Endodermal cell (in vitro differentiated cells): ENCODE measurements at regions not wholly inside any gene's neighbourhood (a gene's known extent, or its start where the extent isn't known, plus 50 kb on each side); places are given as distances from the start of the nearest gene placed in this dataset.
A peak's percentile ranks its signal among the peaks of the same experiment; 100 is the strongest.

ENCODE experiments used
- DNase-seq: peaks from one replicate; pipeline ENCODE4 v3.0.0-alpha.2; 2017
- H3K27ac ChIP-seq: 2 replicates; pipeline ENCODE4 v1.5.1; 2013; ENCODE audit warnings: mild to moderate bottlenecking, low read depth, low read length, moderate library complexity
- H3K27me3 ChIP-seq: 2 replicates; pipeline ENCODE4 v1.6.1; 2013; ENCODE audit warnings: mild to moderate bottlenecking, low read length, moderate library complexity; ENCODE audit not compliant: insufficient read depth, control insufficient read depth, poor library complexity, severe bottlenecking
- H3K36me3 ChIP-seq: 2 replicates; pipeline ENCODE4 v1.7.0; 2013; ENCODE audit warnings: mild to moderate bottlenecking, low read length, moderate library complexity; ENCODE audit not compliant: control insufficient read depth, insufficient read depth
- H3K4me1 ChIP-seq: one replicate; pipeline ENCODE4 v1.7.0; 2013; ENCODE audit warnings: low read length; ENCODE audit not compliant: control insufficient read depth, insufficient read depth
- H3K4me3 ChIP-seq: 2 replicates; pipeline ENCODE4 v1.5.1; 2013; ENCODE audit warnings: mild to moderate bottlenecking, low read length, moderate library complexity
- H3K9ac ChIP-seq: 2 replicates; pipeline ENCODE4 v1.6.1; 2013; ENCODE audit warnings: mild to moderate bottlenecking, low read length, moderate library complexity; ENCODE audit not compliant: poor library complexity, severe bottlenecking; ENCODE audit errors: extremely low read depth
- H3K9me3 ChIP-seq: 2 replicates; pipeline ENCODE4 v1.6.1; 2013; ENCODE audit warnings: mild to moderate bottlenecking, low read length, moderate library complexity; ENCODE audit not compliant: control insufficient read depth
- H3K27ac Mint-ChIP-seq: 2 replicates; pipeline ENCODE4 v1.8.0; 2020; ENCODE audit warnings: mixed read lengths
- H3K27me3 Mint-ChIP-seq: 2 replicates; pipeline ENCODE4 v1.8.0; 2021; ENCODE audit warnings: mild to moderate bottlenecking, mixed read lengths; ENCODE audit not compliant: insufficient read depth
- H3K36me3 Mint-ChIP-seq: 2 replicates; pipeline ENCODE4 v1.8.0; 2020; ENCODE audit warnings: low read depth, mixed read lengths
- H3K4me1 Mint-ChIP-seq: 2 replicates; pipeline ENCODE4 v1.8.0; 2020; ENCODE audit warnings: mixed read lengths
- H3K4me3 Mint-ChIP-seq: 2 replicates; pipeline ENCODE4 v1.8.0; 2020; ENCODE audit warnings: mild to moderate bottlenecking, moderate library complexity, mixed read lengths
- H3K9me3 Mint-ChIP-seq: 2 replicates; pipeline ENCODE4 v1.8.0; 2020; ENCODE audit warnings: mild to moderate bottlenecking, mixed read lengths
- whole genome bisulfite sequencing, 2 experiments: methylation state at CpG; one replicate each; pipeline versions ENCODE4 v1.1.5 to v1.1.7; 2013; ENCODE audit warnings: missing lambda C conversion rate in 2 of 2, mixed read lengths in 1 of 2; ENCODE audit not compliant: insufficient coverage in 1 of 2, insufficient read length in 1 of 2; 5-methylcytosine and 5-hydroxymethylcytosine counted together
- TF ChIP-seq, protein P1 (sequence below): fragments of 200-600 bp; sonication (generic); conservative IDR thresholded peaks from 2 replicates; pipeline ENCODE4 v1.5.0; 2021; ENCODE audit warnings: antibody characterized with exemption, mild to moderate bottlenecking

DNA sequence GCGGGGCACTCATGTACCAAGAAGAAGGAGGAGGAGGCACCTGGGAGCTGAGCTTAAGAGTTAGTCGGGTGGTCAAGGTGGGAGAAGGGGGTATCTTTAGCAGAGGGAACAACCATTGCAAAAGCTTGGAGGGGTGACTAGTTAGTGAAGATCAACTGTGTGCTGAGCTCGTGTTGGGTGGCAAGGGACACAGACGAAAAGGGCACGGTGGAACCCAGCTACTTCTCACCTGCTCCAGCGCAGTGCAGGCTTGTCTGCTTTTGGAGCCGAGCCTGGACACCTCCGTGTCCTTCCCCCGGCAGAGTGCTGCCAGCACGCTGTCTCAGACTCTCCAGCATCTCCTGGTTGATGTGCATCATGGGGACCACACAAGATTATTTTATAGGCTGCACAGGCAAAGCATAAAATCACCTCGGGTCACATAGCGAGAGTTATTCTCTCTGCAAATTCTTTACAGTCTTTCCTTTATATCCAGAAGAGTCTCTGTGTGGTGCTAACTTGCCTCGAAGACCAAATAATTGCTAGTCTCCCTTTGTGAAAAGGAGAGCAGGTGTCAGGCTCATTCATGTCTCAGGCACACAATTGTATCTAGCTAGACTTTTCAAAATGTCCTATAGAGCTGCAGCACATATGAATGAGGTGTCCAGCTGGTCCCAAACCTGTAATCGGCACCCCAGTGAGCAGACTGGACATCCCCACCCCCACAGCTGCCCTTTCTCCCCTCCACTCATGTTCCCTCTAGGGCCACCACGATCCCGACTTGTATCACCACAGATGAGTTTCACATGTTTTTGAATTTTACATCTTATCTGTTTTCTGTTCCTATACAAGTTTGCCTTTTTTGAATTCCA is 123.4 kb downstream of the CEBPB start:
- no peak overlapping the region for H3K27ac Mint-ChIP-seq
- no peaks in the 10 kb centered on the region for H3K27me3 Mint-ChIP-seq
- Histone ChIP-seq H3K9me3 (no peaks in the 10 kb centered on the region), H3K36me3 (no peaks in the 10 kb centered on the region), H3K9ac (no peak overlapping the region), H3K27ac (peak overlapping the region; percentile 54), H3K4me1 (no peaks in the 10 kb centered on the region), H3K4me3 (no peak overlapping the region), H3K27me3 (no peaks in the 10 kb centered on the region)
- H3K9me3 Mint-ChIP-seq, result no peaks in the 10 kb centered on the region
- WGBS, 2 experiments, result 89 to 92% methylated on average over 14 to 16 of the region's 16 CpGs
- peak; percentile 22 for DNase-seq
- no peaks in the 10 kb centered on the region for H3K36me3 Mint-ChIP-seq
- peaks cover 8% of the 10 kb centered on the region for H3K4me1 Mint-ChIP-seq
- H3K4me3 Mint-ChIP-seq, result no peak overlapping the region
- TF ChIP-seq, protein P1, sequence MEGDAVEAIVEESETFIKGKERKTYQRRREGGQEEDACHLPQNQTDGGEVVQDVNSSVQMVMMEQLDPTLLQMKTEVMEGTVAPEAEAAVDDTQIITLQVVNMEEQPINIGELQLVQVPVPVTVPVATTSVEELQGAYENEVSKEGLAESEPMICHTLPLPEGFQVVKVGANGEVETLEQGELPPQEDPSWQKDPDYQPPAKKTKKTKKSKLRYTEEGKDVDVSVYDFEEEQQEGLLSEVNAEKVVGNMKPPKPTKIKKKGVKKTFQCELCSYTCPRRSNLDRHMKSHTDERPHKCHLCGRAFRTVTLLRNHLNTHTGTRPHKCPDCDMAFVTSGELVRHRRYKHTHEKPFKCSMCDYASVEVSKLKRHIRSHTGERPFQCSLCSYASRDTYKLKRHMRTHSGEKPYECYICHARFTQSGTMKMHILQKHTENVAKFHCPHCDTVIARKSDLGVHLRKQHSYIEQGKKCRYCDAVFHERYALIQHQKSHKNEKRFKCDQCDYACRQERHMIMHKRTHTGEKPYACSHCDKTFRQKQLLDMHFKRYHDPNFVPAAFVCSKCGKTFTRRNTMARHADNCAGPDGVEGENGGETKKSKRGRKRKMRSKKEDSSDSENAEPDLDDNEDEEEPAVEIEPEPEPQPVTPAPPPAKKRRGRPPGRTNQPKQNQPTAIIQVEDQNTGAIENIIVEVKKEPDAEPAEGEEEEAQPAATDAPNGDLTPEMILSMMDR, result no peak

DNA sequence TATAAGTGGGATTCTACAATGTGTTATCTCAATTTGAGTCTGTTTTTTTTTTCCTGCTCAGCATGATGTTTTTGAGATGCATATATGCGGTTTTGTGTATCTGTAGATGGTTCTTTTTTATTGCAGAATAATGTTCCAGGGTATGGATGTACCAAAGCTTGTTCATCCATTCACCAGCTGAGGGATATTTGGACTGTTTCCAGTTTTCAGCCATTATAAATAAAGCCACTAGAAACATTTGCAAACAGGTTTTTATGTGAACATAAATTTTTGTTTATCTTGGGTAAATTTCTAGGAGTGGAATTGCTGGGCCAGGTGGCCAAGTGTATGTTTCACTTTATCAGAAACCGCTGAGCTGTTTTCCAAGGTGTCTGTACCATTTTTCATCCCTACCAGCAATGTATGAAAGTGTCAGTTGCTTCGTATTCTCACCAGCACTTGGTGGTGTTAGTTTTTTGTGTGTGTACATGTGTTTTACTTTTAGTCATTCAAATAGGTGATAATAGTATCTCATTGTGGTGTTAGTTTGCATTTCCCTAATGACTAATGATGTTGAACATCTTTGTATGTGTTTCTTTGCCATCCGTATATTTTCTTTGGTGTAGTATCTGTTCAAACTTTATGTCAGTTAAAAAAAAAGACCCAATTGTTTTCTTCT is 124.2 kb downstream of the CEBPB start:
- TF ChIP-seq, protein P1, result no peak
- WGBS, 2 experiments, result 89 to 100% methylated on average over 1 to 4 of the region's 4 CpGs
- Histone ChIP-seq H3K4me3 (no peak overlapping the region), H3K9ac (no peak overlapping the region), H3K9me3 (no peaks in the 10 kb centered on the region), H3K27me3 (no peaks in the 10 kb centered on the region), H3K27ac (peak overlapping the region; percentile 16), H3K36me3 (no peaks in the 10 kb centered on the region), H3K4me1 (no peaks in the 10 kb centered on the region)
- Mint-ChIP-seq H3K36me3 (no peaks in the 10 kb centered on the region), H3K9me3 (no peaks in the 10 kb centered on the region), H3K27me3 (no peaks in the 10 kb centered on the region), H3K27ac (no peak overlapping the region), H3K4me3 (no peak overlapping the region), H3K4me1 (peaks cover 5% of the 10 kb centered on the region)
- DNase-seq, result no peak

- H3K4me1 Mint-ChIP-seq, result peaks cover 11% of the 10 kb centered on the region
- H3K9ac ChIP-seq, result no peak overlapping the region
- no peaks in the 10 kb centered on the region for H3K27me3 Mint-ChIP-seq
- peak; percentile 27 for DNase-seq
- H3K27ac ChIP-seq, result no peak overlapping the region
- TF ChIP-seq, protein P1, result no peak
- H3K36me3 ChIP-seq, result no peaks in the 10 kb centered on the region
- H3K36me3 Mint-ChIP-seq, result no peaks in the 10 kb centered on the region
- H3K27me3 ChIP-seq, result no peaks in the 10 kb centered on the region
- H3K4me1 ChIP-seq, result no peaks in the 10 kb centered on the region
- H3K4me3 ChIP-seq, result no peak overlapping the region
- WGBS, 2 experiments, result 83 to 85% methylated on average over 6 of the region's 7 CpGs
- no peaks in the 10 kb centered on the region for H3K9me3 ChIP-seq
- H3K27ac Mint-ChIP-seq, result no peak overlapping the region
- no peaks in the 10 kb centered on the region for H3K9me3 Mint-ChIP-seq
- no peak overlapping the region for H3K4me3 Mint-ChIP-seq
Observed at GRCh38 chr20:50315586-50316551, 125.2 kb downstream of the CEBPB start.
